Stimulated activated CD4-positive, alpha-beta T cell treated with anti-CD3 and anti-CD28 coated beads, Interleukin-1b, Interleukin-23, amount 100 ng/mL, for 48 hours (primary cell): ENCODE measurements at regions not wholly inside any gene's neighbourhood (a gene's known extent, or its start where the extent isn't known, plus 50 kb on each side); places are given as distances from the start of the nearest gene placed in this dataset.
"Not testable (repeated sequence)": the region's sequence is repeated elsewhere in the genome, so short reads cannot be mapped to it uniquely, and the experiment has no call there.

Source experiments
- DNase-seq: peaks from one replicate; pipeline ENCODE4 v3.0.0-alpha.2; 2020

- no peak for DNase-seq
Observed at GRCh38 chr1:234957330-234958065, 171.1 kb downstream of the TOMM20 start.

- DNase-seq: no peak
Observed at GRCh38 chr1:234956821-234957329, 171.8 kb downstream of the TOMM20 start.

- no peak for DNase-seq
Observed at GRCh38 chr1:234955107-234955731, 173.4 kb downstream of the TOMM20 start.

- DNase-seq: no peak
Observed at GRCh38 chr1:234954613-234955012, 174.0 kb downstream of the TOMM20 start.

GRCh38 chr1:234953655-234954405 lies 174.8 kb downstream of the TOMM20 start:
- no peak for DNase-seq

GRCh38 chr1:234950598-234950997 lies 178.0 kb downstream of the TOMM20 start:
- no peak for DNase-seq

- DNase-seq: not testable (repeated sequence)
Observed at GRCh38 chr1:234949528-234949927, 179.1 kb downstream of the TOMM20 start.

GRCh38 chr1:234944439-234945344 lies 183.9 kb downstream of the TOMM20 start:
- DNase-seq: no peak

GRCh38 chr1:234943836-234944402 lies 184.7 kb downstream of the TOMM20 start:
- DNase-seq: no peak

GRCh38 chr1:234942879-234943506 lies 185.6 kb downstream of the TOMM20 start:
- no peak for DNase-seq

GRCh38 chr1:234942012-234942332 lies 186.7 kb downstream of the TOMM20 start:
- no peak for DNase-seq

GRCh38 chr1:234941321-234942011 lies 187.2 kb downstream of the TOMM20 start:
- DNase-seq: no peak

GRCh38 chr1:234940841-234941240 lies 187.8 kb downstream of the TOMM20 start:
- DNase-seq: no peak

GRCh38 chr1:234938924-234939323 lies 189.7 kb downstream of the TOMM20 start:
- DNase-seq: no peak

GRCh38 chr1:234938135-234938534 lies 190.5 kb downstream of the TOMM20 start:
- DNase-seq: no peak

- no peak for DNase-seq
Observed at GRCh38 chr1:234936612-234937389, 191.8 kb downstream of the TOMM20 start.

- DNase-seq: no peak
Observed at GRCh38 chr1:234934611-234935033, 194.0 kb downstream of the TOMM20 start.

GRCh38 chr1:234933475-234933874 lies 195.2 kb downstream of the TOMM20 start:
- DNase-seq: no peak

- no peak for DNase-seq
Observed at GRCh38 chr1:234932511-234933430, 195.9 kb downstream of the TOMM20 start.
